ENCODE measurements at regions not wholly inside any gene's neighbourhood (a gene's known extent, or its start where the extent isn't known, plus 50 kb on each side); places are given as distances from the start of the nearest gene placed in this dataset.

DNA sequence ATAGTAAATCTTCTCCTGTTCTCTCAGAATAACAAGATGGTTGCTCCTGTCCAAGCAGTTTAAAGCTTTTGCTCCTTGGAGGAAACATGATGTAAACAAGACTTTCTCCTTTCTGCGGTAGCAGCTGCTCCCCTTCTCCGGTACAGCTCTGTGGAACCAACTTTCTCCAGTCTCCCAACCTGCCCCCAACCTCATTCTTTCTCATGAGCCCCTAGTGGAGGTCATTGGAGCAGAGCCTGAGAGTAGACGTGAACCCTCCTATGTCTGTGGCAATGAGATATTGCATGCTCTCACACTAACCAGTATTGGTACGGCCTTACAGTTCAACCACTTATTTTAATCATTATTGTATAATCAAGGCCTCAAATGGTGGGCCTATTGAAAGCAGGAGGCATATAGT, 483.8 kb upstream of the CDH10 start:
- no peaks in the 10 kb centered on the region for H3K36me3 Mint-ChIP-seq
- Histone ChIP-seq H3K4me3 (ENCODE audit: low read length) (no peak overlapping the region), H3K4me1 (ENCODE audit: control insufficient read depth in 2 of 2, insufficient read depth in 2 of 2, low read length in 2 of 2) (no peaks in the 10 kb centered on the region), H3K36me3 (ENCODE audit: control insufficient read depth in 2 of 3, insufficient read depth in 3 of 3, low read length in 3 of 3) (no peaks in the 10 kb centered on the region), H3K27me3 (ENCODE audit: control insufficient read depth in 2 of 2, insufficient read depth in 2 of 2, low read length in 2 of 2) (no peaks in the 10 kb centered on the region), H3K27ac (ENCODE audit: low read depth, low read length) (no peak overlapping the region), H3K9me3 (ENCODE audit: control insufficient read depth in 2 of 3, low read length in 3 of 3) (no peaks in the 10 kb centered on the region)
- DNase-seq (no peak), ATAC-seq (no peak)
- no peak overlapping the region for H3K27ac Mint-ChIP-seq
- CTCF ChIA-PET: no interaction called here
- peaks cover 0 to 43% (median 14%) of the 10 kb centered on the region in 11 donors for H3K9me3 Mint-ChIP-seq
- POLR2A ChIA-PET: no interaction called here
- no peaks in the 10 kb centered on the region for H3K27me3 Mint-ChIP-seq
- H3K4me1 Mint-ChIP-seq: no peaks in the 10 kb centered on the region
- H3K4me3 Mint-ChIP-seq: no peak overlapping the region
- intact Hi-C loops (cut with micrococcal nuclease): no loop called here

DNA sequence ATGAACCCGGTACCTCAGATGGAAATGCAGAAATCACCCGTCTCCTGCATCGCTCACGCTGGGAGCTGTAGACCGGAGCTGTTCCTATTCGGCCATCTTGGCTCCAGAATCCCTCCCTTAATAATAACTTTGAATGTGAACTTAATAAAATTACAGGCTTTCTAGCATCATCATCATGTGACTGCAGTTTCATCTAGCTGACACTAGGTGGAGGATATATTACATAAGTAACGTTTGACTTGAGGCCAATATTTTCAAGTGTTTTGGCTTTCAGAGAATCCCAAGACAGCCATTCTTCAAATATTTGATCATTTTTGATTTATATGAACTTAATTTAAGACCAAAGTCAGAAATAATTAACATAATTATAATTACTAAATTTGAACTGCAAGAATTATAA, 474.9 kb upstream of the CDH10 start:
- POLR2A ChIA-PET: no interaction called here
- peaks cover 0 to 4% (median 0%) of the 10 kb centered on the region in 3 experiments for H3K9me3 ChIP-seq (ENCODE audit: control insufficient read depth in 2 of 3, low read length in 3 of 3)
- Mint-ChIP-seq H3K27me3 (no peaks in the 10 kb centered on the region), H3K9me3 (peaks cover 3 to 15% (median 7%) of the 10 kb centered on the region in 11 donors), H3K4me1 (no peaks in the 10 kb centered on the region), H3K27ac (no peak overlapping the region), H3K36me3 (peaks cover 0 to 3% (median 0%) of the 10 kb centered on the region in 5 donors), H3K4me3 (no peak overlapping the region)
- no peak overlapping the region for H3K4me3 ChIP-seq (ENCODE audit: low read length)
- H3K27ac ChIP-seq (ENCODE audit: low read depth, low read length): no peak overlapping the region
- no peaks in the 10 kb centered on the region for H3K27me3 ChIP-seq (ENCODE audit: control insufficient read depth in 2 of 2, insufficient read depth in 2 of 2, low read length in 2 of 2)
- no peak for ATAC-seq
- H3K4me1 ChIP-seq (ENCODE audit: control insufficient read depth in 2 of 2, insufficient read depth in 2 of 2, low read length in 2 of 2): no peaks in the 10 kb centered on the region
- intact Hi-C loops (cut with micrococcal nuclease): no loop called here
- no peaks in the 10 kb centered on the region for H3K36me3 ChIP-seq (ENCODE audit: control insufficient read depth in 2 of 3, insufficient read depth in 3 of 3, low read length in 3 of 3)
- CTCF ChIA-PET: no interaction called here
- DNase-seq: no peak

DNA sequence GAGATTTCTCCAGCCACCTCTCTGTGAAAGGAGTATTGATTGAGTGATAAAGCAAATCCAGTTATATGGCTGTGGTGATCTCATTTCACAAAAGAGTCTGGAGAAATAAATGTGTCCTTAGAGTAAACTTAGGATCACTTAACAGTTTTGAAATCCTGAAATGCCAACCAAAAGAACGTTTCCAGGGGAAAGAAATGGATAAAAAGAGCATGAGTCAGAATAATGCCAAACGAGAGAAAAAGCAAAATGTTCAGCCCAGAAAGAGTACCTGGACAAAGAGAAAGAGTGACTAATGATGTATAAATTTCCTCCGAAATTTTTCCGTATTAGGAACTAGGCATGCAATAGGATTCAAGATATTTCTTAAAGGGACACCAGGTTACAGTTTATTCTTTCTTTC, 463.1 kb upstream of the CDH10 start:
- Mint-ChIP-seq H3K36me3 (no peaks in the 10 kb centered on the region), H3K27me3 (no peaks in the 10 kb centered on the region), H3K27ac (no peak overlapping the region), H3K4me1 (no peaks in the 10 kb centered on the region), H3K9me3 (peaks cover 0 to 15% (median 8%) of the 10 kb centered on the region in 11 donors), H3K4me3 (no peak overlapping the region)
- ATAC-seq: no peak
- CTCF ChIA-PET: no interaction called here
- intact Hi-C loops (cut with micrococcal nuclease): no loop called here
- Histone ChIP-seq H3K27me3 (ENCODE audit: control insufficient read depth in 2 of 2, insufficient read depth in 2 of 2, low read length in 2 of 2) (no peaks in the 10 kb centered on the region), H3K9me3 (ENCODE audit: control insufficient read depth in 2 of 3, low read length in 3 of 3) (no peaks in the 10 kb centered on the region), H3K4me1 (ENCODE audit: control insufficient read depth in 2 of 2, insufficient read depth in 2 of 2, low read length in 2 of 2) (no peaks in the 10 kb centered on the region), H3K36me3 (ENCODE audit: control insufficient read depth in 2 of 3, insufficient read depth in 3 of 3, low read length in 3 of 3) (no peaks in the 10 kb centered on the region), H3K27ac (ENCODE audit: low read depth, low read length) (no peak overlapping the region), H3K4me3 (ENCODE audit: low read length) (no peak overlapping the region)
- no peak for DNase-seq
- POLR2A ChIA-PET: no interaction called here

DNA sequence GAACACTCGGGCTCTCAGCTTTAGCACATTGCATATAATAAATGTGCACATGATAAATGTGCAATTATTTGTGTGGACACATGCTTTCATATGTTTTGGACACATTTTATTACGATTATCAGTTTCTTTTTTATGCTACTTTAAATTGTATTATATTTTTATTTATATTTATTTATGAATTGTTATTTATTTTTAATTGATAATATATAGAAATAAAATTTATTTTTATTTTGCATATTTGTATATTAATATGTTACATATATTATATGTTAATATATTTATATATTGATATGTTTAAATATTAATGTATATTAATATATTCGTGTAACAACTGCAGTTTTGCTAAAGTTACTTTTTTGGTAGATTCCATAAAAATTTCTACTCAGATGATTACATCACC, 454.8 kb upstream of the CDH10 start:
- H3K27ac ChIP-seq (ENCODE audit: low read depth, low read length): no peak overlapping the region
- DNase-seq (no peak), ATAC-seq (no peak)
- intact Hi-C loops (cut with micrococcal nuclease): no loop called here
- Mint-ChIP-seq H3K36me3 (no peaks in the 10 kb centered on the region), H3K4me1 (no peaks in the 10 kb centered on the region), H3K9me3 (peaks cover 0 to 20% (median 12%) of the 10 kb centered on the region in 11 donors), H3K4me3 (no peak overlapping the region), H3K27me3 (no peaks in the 10 kb centered on the region), H3K27ac (no peak overlapping the region)
- H3K9me3 ChIP-seq (ENCODE audit: control insufficient read depth in 2 of 3, low read length in 3 of 3): no peaks in the 10 kb centered on the region
- H3K4me1 ChIP-seq (ENCODE audit: control insufficient read depth in 2 of 2, insufficient read depth in 2 of 2, low read length in 2 of 2): no peaks in the 10 kb centered on the region
- no peak overlapping the region for H3K4me3 ChIP-seq (ENCODE audit: low read length)
- H3K27me3 ChIP-seq (ENCODE audit: control insufficient read depth in 2 of 2, insufficient read depth in 2 of 2, low read length in 2 of 2): no peaks in the 10 kb centered on the region
- ChIA-PET CTCF (no interaction called here), POLR2A (no interaction called here)
- H3K36me3 ChIP-seq (ENCODE audit: control insufficient read depth in 2 of 3, insufficient read depth in 3 of 3, low read length in 3 of 3): no peaks in the 10 kb centered on the region

DNA sequence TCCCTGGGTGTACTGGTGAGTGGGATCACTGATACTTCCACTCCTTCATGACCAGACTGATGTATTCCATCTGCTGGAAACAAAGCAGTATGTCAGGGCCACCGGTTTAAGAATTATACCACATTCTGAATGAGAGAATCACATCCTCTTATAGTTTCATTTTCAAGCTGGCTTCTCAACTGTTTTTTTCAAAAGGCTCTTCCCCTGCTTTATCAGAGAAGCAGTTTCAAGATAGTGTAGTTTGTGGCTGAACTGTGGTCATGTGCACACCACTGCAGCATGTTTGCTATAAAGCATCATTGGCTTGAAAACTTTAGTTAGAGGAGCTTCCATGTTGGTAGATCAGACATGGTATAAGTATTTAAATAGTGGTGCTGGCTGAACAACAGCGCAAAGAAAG, 450.5 kb upstream of the CDH10 start:
- H3K36me3 ChIP-seq (ENCODE audit: control insufficient read depth in 2 of 3, insufficient read depth in 3 of 3, low read length in 3 of 3): no peaks in the 10 kb centered on the region
- no peaks in the 10 kb centered on the region for H3K27me3 Mint-ChIP-seq
- intact Hi-C loops (cut with micrococcal nuclease): no loop called here
- no peaks in the 10 kb centered on the region for H3K9me3 ChIP-seq (ENCODE audit: control insufficient read depth in 2 of 3, low read length in 3 of 3)
- peaks cover 0 to 18% (median 7%) of the 10 kb centered on the region in 11 donors for H3K9me3 Mint-ChIP-seq
- H3K27ac ChIP-seq (ENCODE audit: low read depth, low read length): no peak overlapping the region
- no peaks in the 10 kb centered on the region for H3K27me3 ChIP-seq (ENCODE audit: control insufficient read depth in 2 of 2, insufficient read depth in 2 of 2, low read length in 2 of 2)
- H3K27ac Mint-ChIP-seq: no peak overlapping the region
- CTCF ChIA-PET: no interaction called here
- no peaks in the 10 kb centered on the region for H3K36me3 Mint-ChIP-seq
- ATAC-seq (no peak), DNase-seq (no peak)
- no peaks in the 10 kb centered on the region for H3K4me1 ChIP-seq (ENCODE audit: control insufficient read depth in 2 of 2, insufficient read depth in 2 of 2, low read length in 2 of 2)
- H3K4me1 Mint-ChIP-seq: no peaks in the 10 kb centered on the region
- POLR2A ChIA-PET: no interaction called here
- H3K4me3 Mint-ChIP-seq: no peak overlapping the region
- H3K4me3 ChIP-seq (ENCODE audit: low read length): no peak overlapping the region

DNA sequence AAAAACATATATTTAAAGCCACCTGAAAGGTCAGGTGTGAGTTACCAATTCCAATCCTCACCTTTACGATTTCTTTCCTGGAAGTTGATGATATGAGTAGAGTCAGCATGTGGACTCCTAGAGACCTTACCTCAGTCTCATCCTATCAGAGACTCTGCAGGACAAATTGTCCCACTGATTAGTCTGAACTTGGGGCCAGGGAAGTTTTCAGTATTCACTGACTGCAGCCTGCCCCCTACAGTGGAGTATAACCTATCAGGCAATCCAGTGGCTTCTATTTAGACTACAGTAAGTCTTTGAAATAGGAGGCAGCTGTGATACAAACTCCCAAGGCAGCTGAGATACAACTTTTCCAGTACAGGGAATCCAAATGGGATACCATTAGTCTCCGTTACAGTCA, 449.4 kb upstream of the CDH10 start:
- no peak for ATAC-seq
- Histone ChIP-seq H3K9me3 (ENCODE audit: control insufficient read depth in 2 of 3, low read length in 3 of 3) (no peaks in the 10 kb centered on the region), H3K4me3 (ENCODE audit: low read length) (no peak overlapping the region), H3K36me3 (ENCODE audit: control insufficient read depth in 2 of 3, insufficient read depth in 3 of 3, low read length in 3 of 3) (no peaks in the 10 kb centered on the region), H3K27ac (ENCODE audit: low read depth, low read length) (no peak overlapping the region), H3K4me1 (ENCODE audit: control insufficient read depth in 2 of 2, insufficient read depth in 2 of 2, low read length in 2 of 2) (no peaks in the 10 kb centered on the region), H3K27me3 (ENCODE audit: control insufficient read depth in 2 of 2, insufficient read depth in 2 of 2, low read length in 2 of 2) (no peaks in the 10 kb centered on the region)
- DNase-seq: no peak
- no peak overlapping the region for H3K27ac Mint-ChIP-seq
- ChIA-PET POLR2A (no interaction called here), CTCF (no interaction called here)
- H3K36me3 Mint-ChIP-seq: no peaks in the 10 kb centered on the region
- H3K4me3 Mint-ChIP-seq: no peak overlapping the region
- no peaks in the 10 kb centered on the region for H3K27me3 Mint-ChIP-seq
- no peaks in the 10 kb centered on the region for H3K4me1 Mint-ChIP-seq
- H3K9me3 Mint-ChIP-seq: peaks cover 0 to 18% (median 8%) of the 10 kb centered on the region in 11 donors
- intact Hi-C loops (cut with micrococcal nuclease): no loop called here

DNA sequence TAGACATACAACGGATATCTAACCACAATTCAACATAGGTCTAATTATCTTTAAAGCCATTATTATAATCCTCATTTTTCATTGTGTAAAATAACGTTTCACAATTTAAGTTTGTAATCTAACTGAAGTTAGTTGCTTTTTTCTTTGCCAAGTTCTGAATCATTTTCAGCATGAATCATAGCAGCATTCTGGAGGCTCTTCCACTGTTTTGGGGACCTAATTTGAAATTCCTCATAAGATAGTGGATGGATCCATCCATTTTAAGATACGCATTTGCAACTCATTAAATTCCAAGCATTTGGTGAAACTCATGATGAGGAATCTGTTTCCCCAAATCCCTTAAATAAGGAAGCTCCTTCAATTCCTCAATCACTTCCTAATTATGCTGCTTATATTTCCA, 447.1 kb upstream of the CDH10 start:
- Mint-ChIP-seq H3K4me3 (no peak overlapping the region), H3K9me3 (peaks cover 0 to 12% (median 6%) of the 10 kb centered on the region in 11 donors), H3K27ac (no peak overlapping the region), H3K27me3 (no peaks in the 10 kb centered on the region), H3K4me1 (no peaks in the 10 kb centered on the region), H3K36me3 (no peaks in the 10 kb centered on the region)
- Histone ChIP-seq H3K4me1 (ENCODE audit: control insufficient read depth in 2 of 2, insufficient read depth in 2 of 2, low read length in 2 of 2) (no peaks in the 10 kb centered on the region), H3K9me3 (ENCODE audit: control insufficient read depth in 2 of 3, low read length in 3 of 3) (no peaks in the 10 kb centered on the region), H3K27ac (ENCODE audit: low read depth, low read length) (no peak overlapping the region), H3K36me3 (ENCODE audit: control insufficient read depth in 2 of 3, insufficient read depth in 3 of 3, low read length in 3 of 3) (no peaks in the 10 kb centered on the region), H3K4me3 (ENCODE audit: low read length) (no peak overlapping the region), H3K27me3 (ENCODE audit: control insufficient read depth in 2 of 2, insufficient read depth in 2 of 2, low read length in 2 of 2) (no peaks in the 10 kb centered on the region)
- DNase-seq: no peak
- intact Hi-C loops (cut with micrococcal nuclease): no loop called here
- POLR2A ChIA-PET: no interaction called here
- CTCF ChIA-PET: no interaction called here
- no peak for ATAC-seq

Data from naive thymus-derived CD4-positive, alpha-beta T cell (primary cell).